GM18508 (cell line): ENCODE measurements at regions not wholly inside any gene's neighbourhood (a gene's known extent, or its start where the extent isn't known, plus 50 kb on each side); places are given as distances from the start of the nearest gene placed in this dataset.

Source experiments
- ATAC-seq: cut with Tn5 transposase; IDR thresholded peaks from one replicate; pipeline ENCODE4 v1.9.1; 2021; ENCODE audit warnings: moderate number of reproducible peaks; ENCODE audit not compliant: insufficient read depth, unreplicated experiment

DNA sequence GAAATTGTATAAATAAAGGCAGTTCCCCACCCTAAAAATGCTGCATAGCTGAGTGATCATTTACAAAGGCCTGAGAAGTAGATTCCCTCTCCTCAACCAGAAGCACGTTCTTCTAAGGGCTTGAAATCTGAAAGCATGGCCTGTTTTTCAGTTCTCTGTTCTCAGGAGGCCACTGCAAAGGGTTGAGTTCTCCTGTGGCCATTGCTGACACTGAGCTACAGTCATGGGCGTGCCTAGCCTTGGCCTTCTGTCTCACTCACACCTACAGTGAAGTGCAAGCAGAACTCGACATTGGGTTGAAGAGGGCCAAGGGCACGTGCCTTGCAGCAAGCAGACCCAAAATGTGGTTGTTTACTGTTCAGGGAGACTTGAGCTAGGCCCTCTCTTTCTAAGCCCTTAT, 276.6 kb upstream of the VLDLR start:
- ATAC-seq, result no peak

DNA sequence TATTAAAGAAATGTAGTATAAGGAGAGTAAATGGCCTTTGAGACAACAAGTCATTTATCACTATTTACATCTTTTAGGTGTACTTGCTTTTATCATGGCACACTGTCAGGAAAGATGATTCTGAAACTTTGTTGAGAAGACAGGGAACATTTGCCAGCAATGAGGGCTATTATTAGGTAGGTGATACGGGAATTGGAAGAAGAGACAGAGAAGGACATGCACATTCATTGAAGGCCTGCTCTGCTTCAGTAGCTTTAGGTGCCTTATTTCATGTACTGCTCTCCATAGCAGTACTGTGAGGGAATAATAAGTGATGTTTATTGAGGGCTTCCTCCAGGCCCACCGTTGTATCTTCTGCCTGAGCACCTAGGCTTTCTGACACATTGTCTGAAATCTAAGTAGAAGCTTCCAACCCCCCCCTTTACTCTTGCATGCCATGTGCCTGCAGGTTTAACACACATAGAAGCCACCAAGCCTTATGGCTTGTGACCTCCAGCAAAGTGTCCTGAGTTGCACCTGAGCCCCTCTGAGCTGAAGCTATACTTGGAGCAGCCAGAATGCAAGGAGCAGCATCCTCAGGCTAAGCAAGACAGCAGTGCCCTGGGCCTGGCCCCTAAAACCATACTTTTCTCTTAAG, 275.2 kb upstream of the VLDLR start:
- ATAC-seq, result no peak

DNA sequence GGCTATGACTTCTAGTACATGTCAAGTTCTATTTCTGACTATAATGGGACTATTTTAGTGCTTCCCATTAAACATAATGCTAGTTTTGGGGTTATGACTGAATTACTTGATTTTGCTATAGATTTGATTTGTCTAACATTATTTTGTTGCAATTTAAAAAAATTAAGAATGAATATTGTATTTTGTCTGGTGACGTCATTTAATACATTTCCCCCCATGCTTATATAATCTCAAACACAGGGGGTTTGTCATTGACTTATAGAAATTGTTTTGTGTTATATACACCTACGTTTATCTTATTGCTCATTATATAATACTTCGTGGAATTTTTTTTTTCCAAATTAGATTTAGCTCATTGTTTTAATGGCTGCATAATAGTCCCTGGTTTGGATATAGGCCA, 270.3 kb upstream of the VLDLR start:
- no peak for ATAC-seq

DNA sequence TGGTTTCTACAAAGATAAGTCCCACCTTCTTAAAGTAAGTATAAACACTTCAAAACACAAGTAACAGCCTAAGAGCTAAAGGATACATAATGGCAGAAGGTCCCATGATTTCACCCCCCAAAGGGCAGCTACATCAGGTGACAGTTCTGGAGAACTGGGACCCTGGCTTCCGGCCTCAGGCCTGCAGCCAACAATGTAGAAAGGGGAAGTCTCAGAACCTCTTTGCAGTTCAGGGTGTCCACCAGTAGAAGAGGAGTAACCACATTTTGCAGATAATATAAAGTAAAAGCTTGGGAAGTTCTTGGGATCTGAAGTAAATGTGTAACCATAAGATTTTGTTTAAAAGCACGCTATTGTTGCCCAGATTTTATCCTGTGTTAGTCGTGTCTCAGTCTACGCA, 267.4 kb upstream of the VLDLR start:
- no peak for ATAC-seq

GRCh38 chr9:2354856-2355696, 266.5 kb upstream of the VLDLR start:
- no peak for ATAC-seq

GRCh38 chr9:2355697-2355983, 265.9 kb upstream of the VLDLR start:
- no peak for ATAC-seq

DNA sequence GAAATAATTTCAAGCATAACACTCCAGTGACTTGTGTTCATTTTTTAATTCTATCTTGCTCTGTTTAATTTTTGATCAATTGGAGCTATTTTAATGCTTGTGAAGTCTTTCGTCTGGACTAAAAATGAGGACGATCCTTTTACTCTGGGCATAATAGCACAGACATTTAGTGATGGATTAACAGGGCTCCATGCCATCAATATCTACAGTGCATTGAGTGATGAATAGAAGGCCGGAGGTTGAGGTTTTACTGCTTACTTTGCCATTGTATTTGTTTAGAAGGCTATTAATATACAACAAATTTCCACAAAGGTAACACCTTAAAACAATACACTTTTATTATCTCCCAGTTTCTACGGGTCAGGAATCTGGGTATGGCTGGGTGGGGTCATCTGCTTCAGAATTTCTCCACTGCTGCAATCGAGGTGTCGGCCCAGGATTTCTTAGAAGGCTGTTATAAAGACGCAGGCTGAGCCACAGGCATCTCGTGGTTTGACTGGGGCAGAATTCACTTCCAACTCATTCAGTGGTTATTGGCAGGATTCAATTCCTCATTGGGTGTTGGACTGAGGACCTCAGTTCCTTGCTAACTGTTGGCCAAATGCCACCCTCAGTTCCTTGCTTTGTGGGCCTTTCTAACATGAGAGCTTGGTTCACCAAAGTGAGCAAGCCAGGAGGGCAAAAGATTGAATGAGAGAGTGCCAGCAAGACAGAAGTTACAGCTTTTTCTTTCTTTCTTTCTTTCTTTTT, 265.4 kb upstream of the VLDLR start:
- no peak for ATAC-seq

- ATAC-seq, result no peak
Observed at GRCh38 chr9:2359891-2360471, 261.6 kb upstream of the VLDLR start.

- ATAC-seq, result no peak
Observed at GRCh38 chr9:2362150-2362549, 259.4 kb upstream of the VLDLR start.

DNA sequence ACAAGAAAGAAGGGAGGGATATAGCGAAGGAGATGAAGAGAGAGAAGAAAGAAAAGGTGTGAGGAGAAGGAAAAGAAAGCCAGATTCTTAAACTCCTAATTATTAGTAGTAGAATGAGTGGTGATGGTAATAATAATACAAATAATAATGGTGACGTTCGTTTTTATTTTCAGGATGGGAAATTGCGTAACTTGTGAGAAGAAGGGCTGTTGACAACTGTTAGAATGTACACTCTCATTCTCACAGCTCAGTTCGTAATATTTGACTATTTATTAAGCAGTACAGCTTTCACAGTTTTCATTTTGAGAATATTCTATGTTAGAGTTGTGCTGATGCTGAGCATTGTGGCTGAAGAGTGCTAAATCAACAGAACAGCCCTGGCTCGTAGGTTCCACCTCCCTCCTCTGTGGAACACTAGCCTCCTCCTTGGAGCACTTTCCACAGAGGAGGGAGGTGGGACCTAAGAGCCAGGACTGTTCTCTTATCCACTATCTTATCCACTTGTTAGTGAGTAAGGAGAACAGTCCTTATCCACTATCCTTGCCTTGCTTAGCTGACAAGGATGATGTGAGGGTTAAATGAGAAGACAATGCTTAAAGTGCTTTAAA, 258.3 kb upstream of the VLDLR start:
- no peak for ATAC-seq

DNA sequence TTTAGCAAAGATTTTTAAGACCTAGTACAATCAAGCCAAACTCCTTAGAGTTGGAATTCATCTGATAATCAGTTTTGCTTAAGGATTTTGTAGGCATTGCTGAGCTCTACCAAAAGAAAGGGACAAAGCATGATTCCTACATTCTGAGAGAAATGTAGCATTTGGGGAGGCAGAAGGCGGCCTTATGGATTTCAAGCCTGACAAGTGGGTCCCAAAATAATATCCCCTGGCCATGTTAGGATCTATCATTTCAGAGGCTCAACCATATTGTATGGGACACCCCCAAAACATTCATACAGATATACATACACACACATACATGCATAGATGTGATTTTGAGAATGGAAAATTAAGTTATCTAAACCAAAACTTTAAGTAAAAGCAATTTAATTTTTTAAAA, 257.8 kb upstream of the VLDLR start:
- ATAC-seq, result no peak

GRCh38 chr9:2367970-2368369, 253.6 kb upstream of the VLDLR start:
- no peak for ATAC-seq

DNA sequence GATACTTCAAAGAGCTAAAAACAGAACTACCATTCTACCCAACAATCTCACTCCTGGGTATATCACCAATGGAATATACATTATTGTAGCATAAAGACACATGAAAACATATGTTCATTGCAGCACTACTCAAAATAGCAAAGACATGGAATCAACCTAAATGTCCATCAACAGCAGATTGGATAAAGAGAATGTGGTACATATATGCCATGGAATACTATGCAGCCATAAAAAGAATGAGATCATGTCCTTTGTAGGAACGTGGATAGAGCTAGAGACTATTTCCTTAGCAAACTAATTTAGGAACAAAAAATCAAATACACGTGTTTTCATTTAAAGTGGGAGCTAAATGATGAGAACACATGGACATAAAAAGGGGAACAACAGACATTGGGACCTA, 247.9 kb upstream of the VLDLR start:
- ATAC-seq, result no peak

DNA sequence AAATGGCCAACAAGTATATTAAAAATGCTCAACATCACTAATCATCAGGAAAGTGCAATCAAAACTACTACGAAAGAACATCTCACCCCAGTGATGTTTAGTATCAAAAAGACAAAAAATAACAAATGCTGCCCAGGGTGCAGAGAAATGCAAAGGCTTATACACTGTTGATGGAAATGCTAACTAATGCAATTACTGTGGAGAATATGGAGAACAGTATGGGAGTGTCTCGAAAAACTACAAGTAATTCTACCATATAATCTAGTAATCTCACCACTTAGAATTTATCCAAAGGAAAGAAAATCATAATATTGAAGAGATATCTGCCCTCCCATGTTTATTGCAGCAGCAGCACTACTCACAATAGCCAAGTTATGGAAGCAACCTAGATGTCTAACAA, 246.5 kb upstream of the VLDLR start:
- ATAC-seq, result no peak

GRCh38 chr9:2377117-2377516, 244.5 kb upstream of the VLDLR start:
- no peak for ATAC-seq

DNA sequence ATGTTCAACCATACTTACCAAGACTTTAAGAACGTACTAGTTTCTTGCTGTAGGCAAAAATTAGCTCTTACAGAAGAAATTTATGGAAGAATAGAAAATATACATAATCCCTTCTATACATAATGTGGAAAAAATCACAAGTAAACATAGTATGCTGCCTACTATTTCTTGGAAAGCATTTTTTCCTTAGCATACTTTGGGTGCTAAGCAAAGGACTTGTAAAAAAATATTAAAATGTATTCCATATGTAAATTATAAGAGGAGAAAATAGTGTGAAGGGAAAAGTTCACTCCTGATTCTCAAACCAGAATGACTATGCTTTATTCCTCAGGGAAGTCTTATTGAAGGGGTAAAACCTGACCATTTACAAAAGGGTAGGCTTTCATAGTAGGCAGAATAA, 243.8 kb upstream of the VLDLR start:
- ATAC-seq, result no peak

GRCh38 chr9:2378266-2378665, 243.3 kb upstream of the VLDLR start:
- no peak for ATAC-seq

- ATAC-seq, result no peak
Observed at GRCh38 chr9:2378816-2379215, 242.8 kb upstream of the VLDLR start.

DNA sequence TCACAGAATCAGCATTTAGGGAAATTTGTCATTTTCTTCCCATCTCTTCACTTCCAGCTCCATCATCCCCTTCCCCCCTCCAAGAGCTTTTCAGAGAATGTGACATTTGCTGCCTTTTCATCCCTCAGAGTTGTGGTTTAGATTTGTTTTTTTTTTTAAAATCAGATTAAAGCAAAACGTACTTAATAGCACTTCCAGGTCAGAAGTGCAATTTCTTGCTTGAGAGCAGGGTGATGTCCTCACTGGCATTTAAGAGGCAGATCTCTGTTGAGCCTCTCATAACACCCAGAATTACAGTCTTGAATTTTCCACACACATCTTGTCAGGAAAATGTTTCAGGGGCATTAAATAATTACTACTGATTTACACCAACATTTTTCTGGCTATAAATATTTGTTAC, 236.8 kb upstream of the VLDLR start:
- no peak for ATAC-seq

DNA sequence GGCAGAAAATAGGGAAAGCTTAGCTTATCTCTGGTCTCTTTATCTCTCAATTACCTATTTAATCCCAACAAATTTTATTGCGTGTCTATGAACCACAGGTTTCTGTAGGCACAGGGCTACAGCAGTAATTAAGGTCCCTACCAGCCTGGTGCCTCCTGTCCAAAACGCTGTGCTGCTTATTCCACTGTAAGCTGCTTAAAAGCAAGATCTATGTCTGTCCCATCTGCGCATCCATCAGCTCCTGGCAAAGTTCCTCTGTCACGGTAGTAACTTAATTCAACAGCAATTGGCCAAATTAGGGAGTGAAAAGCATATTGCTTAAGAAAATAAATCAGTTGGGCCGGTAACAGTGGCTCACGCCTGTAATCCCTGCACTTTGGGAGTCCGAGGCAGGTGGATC, 235.8 kb upstream of the VLDLR start:
- ATAC-seq, result no peak

DNA sequence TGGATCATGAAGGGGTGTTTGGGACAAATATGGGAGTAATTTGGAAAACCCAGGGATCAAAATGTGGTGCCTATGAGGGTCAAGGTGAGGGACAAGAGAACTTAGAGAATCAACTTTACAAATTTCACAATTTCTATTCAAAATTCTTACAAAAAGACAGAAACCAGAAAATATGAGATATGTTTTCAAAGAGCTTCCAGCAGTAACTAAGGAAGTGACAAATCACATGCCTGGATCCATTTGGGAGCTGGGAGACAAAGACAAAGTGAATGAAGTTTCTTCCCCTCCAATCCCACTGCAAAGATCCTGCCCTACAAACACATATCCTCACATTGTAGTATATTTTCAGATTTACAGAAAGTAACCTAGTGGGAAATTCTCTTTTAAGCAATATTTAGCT, 235.0 kb upstream of the VLDLR start:
- no peak for ATAC-seq
